Heart left ventricle (tissue), 13 donors: ENCODE measurements at regions not wholly inside any gene's neighbourhood (a gene's known extent, or its start where the extent isn't known, plus 50 kb on each side); places are given as distances from the start of the nearest gene placed in this dataset.

Experiments
- CTCF ChIP-seq, 12 donors: fragments of 200-600 bp; sonication (generic) in 4 of 12; IDR thresholded peaks; one replicate each; pipeline versions ENCODE4 v1.5.0 to v1.8.0; 2018 to 2022; ENCODE audit warnings: antibody characterized with exemption in 12 of 12, mild to moderate bottlenecking in 5 of 12
- POLR2A ChIP-seq, 2 donors: fragments of 450-650 bp; IDR thresholded peaks; one replicate each; pipeline ENCODE4 v1.6.1; 2017; ENCODE audit warnings: antibody characterized with exemption in 2 of 2, mild to moderate bottlenecking in 2 of 2, moderate library complexity in 2 of 2
- donor health status: ischemic (EF 13 %, LVEDD 7.1; RV severe dilation, severe dysfunction).
- donor health status: DM: no; HTN: yes; CAD: no.
- donor health status: DM: no; HTN: no; CAD: no.
- donor health status: ischemic (EF 25% LVEDD 6.9; RV normal size, moderate dysfunction).
- donor health status: ischemic (EF 25% LVEDD 5.7; RV mildly dilated, moderate dysfunction).
- donor health status: ischemic (EF 35%, LVEDD 5.7; RV mildly dilated, moderate dysfunction).
- donor health status: nonischemic (EF 11% LVEDD 7.7; RV severe dilation, severe dysfunction).
- donor health status: DM: yes; HTN: yes; CAD: no.
- donor health status: PGD.
- donor health status: ischemic (EF 29% LVEDD 5.4; RV normal size, mild dysfunction).
- donor health status: nonischemic (EF 23%, LVEDD 6.1; RV moderate dilation, normal function).

GRCh38 chr2:198343471-198343870 is 539.1 kb downstream of the PLCL1 start:
- no peak for TF ChIP-seq CTCF (IDR thresholded peaks at IDR 0.05)
- TF ChIP-seq POLR2A (IDR thresholded peaks at IDR 0.05): no peak
